Gastroesophageal sphincter (tissue), 4 donors: ENCODE measurements at regions not wholly inside any gene's neighbourhood (a gene's known extent, or its start where the extent isn't known, plus 50 kb on each side); places are given as distances from the start of the nearest gene placed in this dataset.
"Not testable (repeated sequence)": the region's sequence is repeated elsewhere in the genome, so short reads cannot be mapped to it uniquely, and the experiment has no call there.

Experiments
- ATAC-seq: fragments of 150-250 bp; one replicate; pipeline ENCODE4 v1.9.1; 2016; ENCODE audit warnings: mild to moderate bottlenecking, moderate library complexity
- H3K27ac ChIP-seq, 4 donors: fragments of 200-600 bp; sonication (generic) in 3 of 4; 1 replicate in 3 of 4; 2 replicates in 1 of 4; pipeline ENCODE4 v1.5.1; 2016 to 2019
- H3K27me3 ChIP-seq: fragments of 200-600 bp; sonication (generic); one replicate; pipeline ENCODE4 v1.5.1; 2019
- H3K36me3 ChIP-seq, 2 donors: fragments of 200-600 bp; sonication (generic); one replicate each; pipeline ENCODE4 v1.5.1; 2019; ENCODE audit warnings: control low read depth in 1 of 2
- H3K4me1 ChIP-seq, 3 donors: fragments of 200-600 bp; sonication (generic); 1 replicate in 2 of 3; 2 replicates in 1 of 3; pipeline ENCODE4 v1.5.1; 2016 to 2019; ENCODE audit warnings: control low read depth in 2 of 3
- H3K4me3 ChIP-seq, 2 donors: fragments of 200-600 bp; sonication (generic); one replicate each; pipeline ENCODE4 v1.5.1; 2019; ENCODE audit warnings: mild to moderate bottlenecking in 1 of 2, moderate library complexity in 1 of 2
- H3K9me3 ChIP-seq, 3 donors: fragments of 200-600 bp; sonication (generic); one replicate each; pipeline ENCODE4 v1.5.1; 2017 to 2019; ENCODE audit warnings: control low read depth in 2 of 3
- EP300 ChIP-seq: sonication (generic); formaldehyde crosslinking; IDR thresholded peaks from one replicate; pipeline ENCODE4 v1.6.1; 2017; ENCODE audit warnings: antibody characterized with exemption, mild to moderate bottlenecking
- POLR2A ChIP-seq, 2 donors: fragments of 450-650 bp; IDR thresholded peaks; one replicate each; pipeline ENCODE4 v1.6.1; 2017; ENCODE audit warnings: antibody characterized with exemption in 2 of 2, mild to moderate bottlenecking in 2 of 2, moderate library complexity in 1 of 2
- POLR2AphosphoS5 ChIP-seq: sonication (generic); formaldehyde crosslinking; IDR thresholded peaks from one replicate; pipeline ENCODE4 v1.6.1; 2017; ENCODE audit warnings: antibody characterized with exemption
- WGBS, 2 donors: methylation state at CpG; one replicate each; pipeline ENCODE4 v1.1.5; 2018; ENCODE audit warnings: low coverage in 1 of 2; 5-methylcytosine and 5-hydroxymethylcytosine counted together
- TF ChIP-seq, protein P1 (sequence below), 4 experiments: fragments of 200-600 bp in 2 of 4; fragments of 450-650 bp in 2 of 4; sonication (generic) in 1 of 4; IDR thresholded peaks; one replicate each; pipeline ENCODE4 v1.5.1; 2017 to 2019; ENCODE audit warnings: antibody characterized with exemption in 4 of 4, mild to moderate bottlenecking in 2 of 4, moderate library complexity in 2 of 4

GRCh38 chr6:60754879-60755278 is 1531.1 kb downstream of the KHDRBS2 start:
- H3K4me1 ChIP-seq, result no peaks in the 10 kb centered on the region
- H3K27ac ChIP-seq, result no peak overlapping the region
- no peaks in the 10 kb centered on the region for H3K36me3 ChIP-seq
- H3K9me3 ChIP-seq, result no peaks in the 10 kb centered on the region
- TF ChIP-seq, protein P1, sequence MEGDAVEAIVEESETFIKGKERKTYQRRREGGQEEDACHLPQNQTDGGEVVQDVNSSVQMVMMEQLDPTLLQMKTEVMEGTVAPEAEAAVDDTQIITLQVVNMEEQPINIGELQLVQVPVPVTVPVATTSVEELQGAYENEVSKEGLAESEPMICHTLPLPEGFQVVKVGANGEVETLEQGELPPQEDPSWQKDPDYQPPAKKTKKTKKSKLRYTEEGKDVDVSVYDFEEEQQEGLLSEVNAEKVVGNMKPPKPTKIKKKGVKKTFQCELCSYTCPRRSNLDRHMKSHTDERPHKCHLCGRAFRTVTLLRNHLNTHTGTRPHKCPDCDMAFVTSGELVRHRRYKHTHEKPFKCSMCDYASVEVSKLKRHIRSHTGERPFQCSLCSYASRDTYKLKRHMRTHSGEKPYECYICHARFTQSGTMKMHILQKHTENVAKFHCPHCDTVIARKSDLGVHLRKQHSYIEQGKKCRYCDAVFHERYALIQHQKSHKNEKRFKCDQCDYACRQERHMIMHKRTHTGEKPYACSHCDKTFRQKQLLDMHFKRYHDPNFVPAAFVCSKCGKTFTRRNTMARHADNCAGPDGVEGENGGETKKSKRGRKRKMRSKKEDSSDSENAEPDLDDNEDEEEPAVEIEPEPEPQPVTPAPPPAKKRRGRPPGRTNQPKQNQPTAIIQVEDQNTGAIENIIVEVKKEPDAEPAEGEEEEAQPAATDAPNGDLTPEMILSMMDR (IDR thresholded peaks at IDR 0.05), result no peak
- TF ChIP-seq POLR2A (IDR thresholded peaks at IDR 0.05), result no peak
- no peak for TF ChIP-seq POLR2AphosphoS5
- no peak for TF ChIP-seq EP300
- ATAC-seq, result no peak
- H3K27me3 ChIP-seq, result no peaks in the 10 kb centered on the region
- H3K4me3 ChIP-seq, result no peak overlapping the region

- H3K27me3 ChIP-seq, H3K4me3 ChIP-seq, H3K4me1 ChIP-seq, H3K27ac ChIP-seq, H3K9me3 ChIP-seq, ATAC-seq, H3K36me3 ChIP-seq: not testable (repeated sequence)
- WGBS, 2 donors, result 27 to 58% methylated on average over 2 to 7 of the region's 7 CpGs
These were observed 1535.5 kb downstream of the KHDRBS2 start for GRCh38 chr6:60750353-60751081.

DNA sequence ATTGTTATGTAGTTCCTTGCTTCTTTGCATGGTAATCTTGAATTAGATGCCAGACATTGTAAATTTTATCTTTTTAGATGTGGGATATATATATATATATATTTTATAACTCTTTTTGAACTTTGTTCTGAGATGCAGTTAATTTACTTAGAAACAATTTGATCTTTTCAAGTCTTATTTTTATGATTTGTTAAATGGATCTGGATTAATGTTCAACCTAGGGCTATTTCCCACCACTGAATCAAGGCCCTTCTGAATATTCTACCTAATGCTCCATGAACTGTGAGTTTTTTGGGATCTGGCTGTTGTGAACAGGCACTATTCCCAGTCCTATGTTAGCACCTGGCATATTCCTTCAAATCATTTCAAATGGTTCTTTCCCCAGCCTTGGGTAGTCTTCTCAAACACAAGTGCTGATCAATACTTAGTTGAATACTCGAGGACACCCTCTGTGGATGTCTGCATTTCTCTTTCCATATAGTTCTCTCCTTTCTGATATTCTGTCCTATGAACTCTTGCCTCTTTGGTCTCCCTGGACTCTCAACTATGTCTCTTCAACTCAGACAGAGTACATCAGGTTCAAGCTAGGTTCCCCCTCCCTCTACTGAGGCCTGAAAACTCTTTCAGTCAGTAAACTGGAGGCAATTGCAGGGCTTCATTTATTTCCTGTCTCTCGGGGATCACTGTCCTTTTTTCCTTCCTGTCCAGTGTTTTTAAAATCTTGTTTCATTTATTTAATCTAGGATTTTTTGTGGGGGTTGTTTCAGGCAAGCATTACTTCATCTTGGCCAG is 1538.1 kb downstream of the KHDRBS2 start:
- ATAC-seq, H3K36me3 ChIP-seq, H3K27me3 ChIP-seq, H3K9me3 ChIP-seq, H3K4me3 ChIP-seq, H3K27ac ChIP-seq, H3K4me1 ChIP-seq: not testable (repeated sequence)
- WGBS, 2 donors, result 38 to 55% methylated on average over 1 to 2 of the region's 2 CpGs

DNA sequence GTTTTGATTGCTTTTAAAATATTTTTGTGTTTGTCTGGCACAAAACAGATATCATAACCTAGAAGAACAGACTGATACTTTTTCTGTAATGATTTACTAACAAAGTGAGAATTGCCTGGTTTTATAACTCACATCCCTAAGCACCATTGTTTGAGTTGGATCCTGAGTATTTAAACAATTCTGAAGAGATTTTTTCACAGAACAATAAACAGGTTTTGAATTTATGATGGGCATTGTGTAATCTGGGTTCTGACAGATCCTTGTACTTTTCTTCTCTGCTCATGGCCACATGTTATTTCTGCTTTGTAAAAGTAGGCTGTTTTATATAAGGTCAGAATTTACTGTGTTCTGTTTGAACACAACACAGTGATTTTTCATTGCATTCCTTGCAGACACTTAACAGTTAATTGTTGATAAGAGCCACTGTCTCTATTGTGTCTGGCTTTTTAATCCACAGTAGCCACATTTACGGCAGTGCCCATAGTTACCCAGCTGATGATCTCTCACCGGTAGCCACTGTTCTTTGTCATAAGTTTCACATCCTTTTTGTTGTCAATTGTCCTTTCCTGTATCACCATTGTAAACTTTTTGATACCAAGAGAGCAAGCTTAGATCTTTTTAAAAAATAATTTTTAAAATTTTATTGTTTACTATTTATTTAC is 1548.1 kb downstream of the KHDRBS2 start:
- not testable (repeated sequence) for ATAC-seq, H3K36me3 ChIP-seq

DNA sequence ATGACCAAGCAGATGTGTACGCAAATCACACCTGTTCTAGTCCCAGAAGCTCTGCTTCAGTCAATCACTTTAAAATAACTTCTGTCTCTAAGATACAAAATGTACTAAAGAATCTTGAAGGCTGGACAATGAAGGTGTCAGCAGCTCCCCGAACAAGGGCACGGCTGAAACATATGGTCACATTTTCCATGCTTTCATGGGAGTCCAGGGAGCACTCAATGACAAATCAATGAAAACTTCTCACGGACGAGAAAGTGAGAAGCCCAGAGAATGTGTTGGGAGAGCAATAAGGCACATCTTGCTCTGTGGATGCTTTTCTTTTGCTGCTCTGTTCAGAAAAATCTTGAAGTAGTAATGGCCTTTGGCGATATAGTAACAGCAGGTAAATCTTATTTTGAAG is 1548.7 kb downstream of the KHDRBS2 start:
- 55 to 84% methylated on average over 5 to 6 of the region's 6 CpGs for WGBS, 2 donors
- not testable (repeated sequence) for H3K4me1 ChIP-seq, H3K9me3 ChIP-seq, H3K27ac ChIP-seq, H3K36me3 ChIP-seq, H3K4me3 ChIP-seq, ATAC-seq, H3K27me3 ChIP-seq

More for the DNA sequence above, 1548.1 kb downstream of the KHDRBS2 start:
- not testable (repeated sequence) for H3K27ac ChIP-seq, H3K27me3 ChIP-seq, H3K9me3 ChIP-seq, H3K4me1 ChIP-seq, H3K4me3 ChIP-seq
- WGBS, 2 donors, result 20 to 47% methylated on average over 1 to 2 of the region's 2 CpGs

DNA sequence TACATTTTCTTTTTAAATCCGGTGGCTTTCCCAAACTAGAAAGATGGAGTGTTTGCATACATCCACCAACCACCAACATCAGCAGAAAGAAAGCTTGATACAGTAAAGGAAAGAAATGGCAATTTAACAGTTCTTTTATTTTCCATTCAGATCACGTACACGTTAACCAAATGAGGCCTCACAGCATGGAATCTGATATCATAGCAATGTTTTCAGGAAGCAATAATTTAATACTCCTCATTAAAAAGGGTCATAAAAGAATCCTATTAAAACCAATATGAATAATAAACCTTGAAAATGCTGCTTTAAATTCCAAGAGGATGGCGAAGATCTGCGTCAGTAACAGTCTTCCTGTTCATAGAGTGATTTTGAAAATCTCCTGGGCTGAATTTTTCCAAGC is 1562.1 kb downstream of the KHDRBS2 start:
- not testable (repeated sequence) for H3K27ac ChIP-seq, H3K36me3 ChIP-seq, H3K4me1 ChIP-seq, ATAC-seq, H3K4me3 ChIP-seq, H3K9me3 ChIP-seq, H3K27me3 ChIP-seq
- WGBS, 2 donors, result 78 to 93% methylated on average over 4 to 5 of the region's 5 CpGs

DNA sequence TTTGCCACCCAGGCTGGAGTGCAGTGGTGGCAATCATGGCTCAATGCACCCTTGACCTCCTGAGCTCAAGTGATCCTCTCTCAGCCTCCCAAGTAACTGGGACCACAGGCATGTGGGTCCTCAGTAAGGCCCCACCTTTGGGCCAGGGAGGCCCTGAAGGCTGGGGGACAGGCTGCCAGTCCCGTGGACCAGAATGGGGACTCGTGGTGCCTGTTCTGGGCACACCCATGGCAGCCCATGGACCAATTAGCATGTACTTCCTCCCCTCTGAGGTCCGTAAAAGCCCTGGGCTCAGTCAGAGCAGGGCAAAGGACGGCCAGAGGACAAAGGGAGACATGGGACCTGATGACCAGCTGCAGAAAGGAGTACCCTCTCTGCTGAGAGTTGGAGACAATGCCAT is 1590.8 kb downstream of the KHDRBS2 start:
- WGBS, 2 donors, result no CpG with 5 or more reads among the region's 4 CpGs
- no peaks in the 10 kb centered on the region for H3K4me1 ChIP-seq

More for the DNA sequence above, 1590.8 kb downstream of the KHDRBS2 start:
- no peak for ATAC-seq
- Histone ChIP-seq H3K9me3 (peaks cover 0 to 8% (median 0%) of the 10 kb centered on the region in 3 donors), H3K27me3 (no peaks in the 10 kb centered on the region), H3K27ac (no peak overlapping the region), H3K36me3 (no peaks in the 10 kb centered on the region), H3K4me3 (no peak overlapping the region)
- TF ChIP-seq, protein P1 (IDR thresholded peaks at IDR 0.05), result no peak
- TF ChIP-seq POLR2A (IDR thresholded peaks at IDR 0.05), result no peak
- TF ChIP-seq POLR2AphosphoS5, result no peak
- no peak for TF ChIP-seq EP300
